Esophagus squamous epithelium (tissue), 5 donors: ENCODE measurements at regions not wholly inside any gene's neighbourhood (a gene's known extent, or its start where the extent isn't known, plus 50 kb on each side); places are given as distances from the start of the nearest gene placed in this dataset.
"Not testable (repeated sequence)": the region's sequence is repeated elsewhere in the genome, so short reads cannot be mapped to it uniquely, and the experiment has no call there.

Experiments
- DNase-seq: peaks from one replicate; lab custom pipeline; 2025; lab: John Stamatoyannopoulos, UW
- H3K27ac ChIP-seq, 4 donors: fragments of 200-600 bp; sonication (generic); one replicate each; pipeline ENCODE4 v1.5.1; 2016 to 2019; ENCODE audit warnings: mild to moderate bottlenecking in 1 of 4
- H3K27me3 ChIP-seq, 4 donors: fragments of 200-600 bp; sonication (generic); 1 replicate in 3 of 4; 2 replicates in 1 of 4; pipeline versions ENCODE4 v1.5.1 to v1.6.0; 2017 to 2021; ENCODE audit warnings: antibody characterized with exemption in 1 of 4
- H3K36me3 ChIP-seq, 3 donors: fragments of 200-600 bp; sonication (generic); one replicate each; pipeline ENCODE4 v1.5.1; 2016 to 2019
- H3K4me1 ChIP-seq, 3 donors: fragments of 200-600 bp; sonication (generic); one replicate each; pipeline ENCODE4 v1.5.1; 2017 to 2019
- H3K4me3 ChIP-seq, 4 donors: fragments of 200-600 bp; sonication (generic); 1 replicate in 3 of 4; 2 replicates in 1 of 4; pipeline ENCODE4 v1.5.1; 2016 to 2019; ENCODE audit warnings: mild to moderate bottlenecking in 2 of 4, moderate library complexity in 1 of 4
- H3K9me3 ChIP-seq, 3 donors: fragments of 200-600 bp; sonication (generic); one replicate each; pipeline ENCODE4 v1.5.1; 2016 to 2019
- CTCF ChIP-seq, 6 experiments: fragments of 450-650 bp in 4 of 6; fragments of 200-600 bp in 2 of 6; sonication (generic) in 2 of 6; IDR thresholded peaks; one replicate each; pipeline ENCODE4 v1.5.1; 2016 to 2019; ENCODE audit warnings: antibody characterized with exemption in 6 of 6, mild to moderate bottlenecking in 4 of 6, moderate library complexity in 4 of 6
- POLR2A ChIP-seq, 4 donors: fragments of 450-650 bp; IDR thresholded peaks; one replicate each; pipeline ENCODE4 v1.6.1; 2017; ENCODE audit warnings: antibody characterized with exemption in 4 of 4, mild to moderate bottlenecking in 4 of 4, moderate library complexity in 3 of 4
- WGBS, 2 donors: methylation state at CpG; one replicate each; pipeline ENCODE4 v1.1.5; 2018; 5-methylcytosine and 5-hydroxymethylcytosine counted together
- intact Hi-C: fragments of 100-400 bp; cut with DNase I; formaldehyde crosslinking; loops from one replicate; pipeline ENCODE4 v1.15.0; 2022
- donor health status: DM: yes; HTN: yes; CAD: no.

GRCh38 chr22:19608003-19608690 is 83.9 kb upstream of the CLDN5 start:
- Histone ChIP-seq H3K27ac (peak overlapping the region in 3 of 4 donors; percentile 46 to 65 (median 58)), H3K4me3 (no peak overlapping the region), H3K9me3 (no peaks in the 10 kb centered on the region), H3K36me3 (no peaks in the 10 kb centered on the region), H3K27me3 (peaks cover 0 to 46% (median 0%) of the 10 kb centered on the region in 4 donors), H3K4me1 (peaks cover 0 to 15% (median 0%) of the 10 kb centered on the region in 3 donors)
- no peak for DNase-seq
- intact Hi-C loops: no loop called here
- no peak for TF ChIP-seq CTCF (IDR thresholded peaks at IDR 0.05)
- TF ChIP-seq POLR2A (IDR thresholded peaks at IDR 0.05): no peak
- 87 to 93% methylated on average over 5 to 7 of the region's 11 CpGs for WGBS, 2 donors

- not testable (repeated sequence) for H3K9me3 ChIP-seq, H3K4me3 ChIP-seq, H3K36me3 ChIP-seq, H3K27ac ChIP-seq, DNase-seq
- WGBS, 2 donors: 75 to 88% methylated on average over 8 of the region's 8 CpGs
- intact Hi-C loops: loop anchor here (10.0 kb wide), 1 partner anchor 95 kb away; no protein-coding TSS in a partner anchor
- Histone ChIP-seq H3K27me3 (peaks cover 0 to 56% (median 0%) of the 10 kb centered on the region in 4 donors), H3K4me1 (peaks cover 0 to 15% (median 0%) of the 10 kb centered on the region in 3 donors)
Measured at GRCh38 chr22:19609753-19610152, 85.5 kb upstream of the CLDN5 start.

- Histone ChIP-seq H3K27me3 (peaks cover 0 to 63% (median 0%) of the 10 kb centered on the region in 4 donors), H3K4me3 (no peak overlapping the region), H3K9me3 (no peaks in the 10 kb centered on the region), H3K27ac (no peak overlapping the region), H3K36me3 (no peaks in the 10 kb centered on the region), H3K4me1 (peaks cover 0 to 15% (median 0%) of the 10 kb centered on the region in 3 donors)
- no peak for TF ChIP-seq POLR2A (IDR thresholded peaks at IDR 0.05)
- no peak for TF ChIP-seq CTCF (IDR thresholded peaks at IDR 0.05)
- DNase-seq: no peak
- 41 to 73% methylated on average over 7 to 9 of the region's 14 CpGs for WGBS, 2 donors
- intact Hi-C loops: loop anchor here (10.0 kb wide), 1 partner anchor 96 kb away; no protein-coding TSS in a partner anchor
Measured at GRCh38 chr22:19610518-19611253, 86.5 kb upstream of the CLDN5 start.

- no peak for DNase-seq
- WGBS, 2 donors: 85 to 86% methylated on average over 9 to 14 of the region's 16 CpGs
- TF ChIP-seq POLR2A (IDR thresholded peaks at IDR 0.05) (no peak), CTCF (IDR thresholded peaks at IDR 0.05) (no peak)
- peaks cover 0 to 57% (median 0%) of the 10 kb centered on the region in 4 donors for H3K27me3 ChIP-seq
- no peaks in the 10 kb centered on the region for H3K9me3 ChIP-seq
- no peaks in the 10 kb centered on the region for H3K36me3 ChIP-seq
- peaks cover 0 to 15% (median 0%) of the 10 kb centered on the region in 3 donors for H3K4me1 ChIP-seq
- intact Hi-C loops: loop anchor here (10.0 kb wide), 1 partner anchor 97 kb away; no protein-coding TSS in a partner anchor
- no peak overlapping the region for H3K4me3 ChIP-seq
- H3K27ac ChIP-seq: no peak overlapping the region
Measured at GRCh38 chr22:19611590-19611989, 87.4 kb upstream of the CLDN5 start.

- H3K4me1 ChIP-seq: peaks cover 0 to 2% (median 0%) of the 10 kb centered on the region in 3 donors
- intact Hi-C loops: loop anchor here (10.0 kb wide), 1 partner anchor 98 kb away; no protein-coding TSS in a partner anchor
- no peak for DNase-seq
- TF ChIP-seq POLR2A (IDR thresholded peaks at IDR 0.05) (no peak), CTCF (IDR thresholded peaks at IDR 0.05) (no peak)
- H3K27me3 ChIP-seq: peaks cover 0 to 42% (median 0%) of the 10 kb centered on the region in 4 donors
- H3K9me3 ChIP-seq: no peaks in the 10 kb centered on the region
- WGBS, 2 donors: 65 to 76% methylated on average over 13 of the region's 16 CpGs
- no peak overlapping the region for H3K27ac ChIP-seq
- no peak overlapping the region for H3K4me3 ChIP-seq
- H3K36me3 ChIP-seq: no peaks in the 10 kb centered on the region
Measured at GRCh38 chr22:19612866-19613572, 88.8 kb upstream of the CLDN5 start.
